ENCODE measurements at regions not wholly inside any gene's neighbourhood (a gene's known extent, or its start where the extent isn't known, plus 50 kb on each side); places are given as distances from the start of the nearest gene placed in this dataset.

DNA sequence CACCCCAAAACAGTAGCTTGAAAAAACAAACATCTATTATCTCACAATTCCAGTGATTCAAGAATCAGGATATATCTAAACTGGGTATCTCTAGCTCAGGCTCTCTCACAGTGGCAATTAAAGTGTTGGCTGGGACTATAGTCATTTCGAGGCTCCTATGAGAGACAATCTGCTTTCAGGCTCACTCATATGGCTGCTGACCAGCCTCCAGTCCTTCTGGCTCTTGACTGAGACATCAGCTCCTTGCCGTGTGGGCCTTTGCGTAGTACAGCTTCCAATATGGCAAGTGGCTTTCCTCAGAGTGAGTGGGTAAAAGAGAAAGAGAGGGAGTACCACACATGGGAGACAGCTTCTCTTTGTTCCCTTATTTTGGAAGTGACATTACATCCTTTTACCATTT is 327.2 kb downstream of the CENPW start:
- TF ChIP-seq POLR2AphosphoS5 (IDR thresholded peaks at IDR 0.05; ENCODE audit: low read depth, low read length), result no peak
- TF ChIP-seq TAF1 (IDR thresholded peaks at IDR 0.05; ENCODE audit: borderline replicate concordance, low read depth, low read length), result no peak
